SH-SY5Y (cell line): ENCODE measurements at regions not wholly inside any gene's neighbourhood (a gene's known extent, or its start where the extent isn't known, plus 50 kb on each side); places are given as distances from the start of the nearest gene placed in this dataset.

ENCODE experiments used
- GATA2 ChIP-seq: IDR thresholded peaks from 2 replicates; pipeline ENCODE4 v1.6.1; 2011; ENCODE audit warnings: mild to moderate bottlenecking, low read depth, low read length
- GATA3 ChIP-seq: IDR thresholded peaks from 2 replicates; pipeline ENCODE4 v1.6.1; 2011; ENCODE audit warnings: low read depth, mild to moderate bottlenecking, low read length, moderate library complexity

DNA sequence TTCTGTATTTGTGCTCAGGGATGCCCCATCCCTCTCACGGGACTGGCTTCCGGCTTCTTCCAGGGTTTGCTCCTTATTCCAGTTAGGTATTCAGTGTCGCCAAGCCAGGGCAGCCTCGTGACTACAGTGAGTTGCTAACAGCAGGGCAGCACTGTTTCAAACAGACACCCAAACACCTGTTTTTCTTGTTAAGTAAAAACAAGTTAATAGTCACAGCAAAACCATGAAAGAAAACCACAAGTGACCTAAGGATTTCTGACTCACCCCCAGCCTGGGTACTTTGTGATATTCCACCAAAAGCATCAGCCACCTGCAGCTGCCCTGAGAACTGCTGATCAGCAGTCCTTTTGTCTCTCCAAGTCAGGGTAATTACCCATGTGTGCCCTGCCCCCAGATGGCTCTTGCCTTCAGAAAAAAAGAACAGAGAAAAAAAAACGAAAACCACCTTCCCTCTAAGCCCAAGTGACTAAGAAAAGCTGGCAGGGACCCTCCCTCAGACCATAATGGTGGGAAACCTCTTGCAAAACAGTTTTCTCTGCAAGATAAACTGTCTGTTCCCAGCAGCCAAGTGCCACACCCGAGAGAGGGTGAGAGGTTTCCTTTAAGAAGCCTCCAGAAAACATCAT lies 178.2 kb downstream of the ANAPC1 start:
- TF ChIP-seq GATA2 (no peak), GATA3 (no peak)
